Tongue (tissue), 1 donor: ENCODE measurements at regions not wholly inside any gene's neighbourhood (a gene's known extent, or its start where the extent isn't known, plus 50 kb on each side); places are given as distances from the start of the nearest gene placed in this dataset.

Source experiments
- DNase-seq: peaks from one replicate; pipeline ENCODE4 v3.0.0-alpha.2; 2015

- DNase-seq, result no peak
Measured at GRCh38 chr3:24641628-24642027, 147.0 kb upstream of the THRB start.

- DNase-seq, result no peak
Measured at GRCh38 chr3:24645047-24645446, 150.4 kb upstream of the THRB start.

- no peak for DNase-seq
Measured at GRCh38 chr3:24646790-24647189, 152.1 kb upstream of the THRB start.

GRCh38 chr3:24648063-24648462 lies 153.4 kb upstream of the THRB start:
- no peak for DNase-seq

GRCh38 chr3:24650839-24651238 lies 156.2 kb upstream of the THRB start:
- DNase-seq, result no peak

GRCh38 chr3:24657870-24658510 lies 163.3 kb upstream of the THRB start:
- no peak for DNase-seq

- DNase-seq, result no peak
Measured at GRCh38 chr3:24661175-24661584, 166.5 kb upstream of the THRB start.

GRCh38 chr3:24662449-24663345 lies 168.0 kb upstream of the THRB start:
- DNase-seq, result no peak

- DNase-seq, result no peak
Measured at GRCh38 chr3:24663406-24663805, 168.8 kb upstream of the THRB start.

GRCh38 chr3:24668039-24668438 lies 173.4 kb upstream of the THRB start:
- no peak for DNase-seq

- no peak for DNase-seq
Measured at GRCh38 chr3:24670871-24671270, 176.2 kb upstream of the THRB start.

- DNase-seq, result no peak
Measured at GRCh38 chr3:24673596-24673995, 178.9 kb upstream of the THRB start.

GRCh38 chr3:24674261-24674660 lies 179.6 kb upstream of the THRB start:
- no peak for DNase-seq

GRCh38 chr3:24678021-24678420 lies 183.4 kb upstream of the THRB start:
- no peak for DNase-seq

- no peak for DNase-seq
Measured at GRCh38 chr3:24678421-24678865, 183.8 kb upstream of the THRB start.

GRCh38 chr3:24679429-24679828 lies 184.8 kb upstream of the THRB start:
- DNase-seq, result no peak

GRCh38 chr3:24680214-24680967 lies 185.7 kb upstream of the THRB start:
- peak; percentile 81 for DNase-seq

- no peak for DNase-seq
Measured at GRCh38 chr3:24682141-24682547, 187.5 kb upstream of the THRB start.

- DNase-seq, result no peak
Measured at GRCh38 chr3:24683090-24683489, 188.4 kb upstream of the THRB start.

GRCh38 chr3:24683633-24684384 lies 189.2 kb upstream of the THRB start:
- peak; percentile 77 for DNase-seq

- no peak for DNase-seq
Measured at GRCh38 chr3:24684506-24685023, 189.9 kb upstream of the THRB start.

- DNase-seq, result no peak
Measured at GRCh38 chr3:24686808-24687207, 192.2 kb upstream of the THRB start.
